Heart right ventricle (tissue), 16 donors: ENCODE measurements at regions not wholly inside any gene's neighbourhood (a gene's known extent, or its start where the extent isn't known, plus 50 kb on each side); places are given as distances from the start of the nearest gene placed in this dataset.
"Not testable (repeated sequence)": the region's sequence is repeated elsewhere in the genome, so short reads cannot be mapped to it uniquely, and the experiment has no call there.

ENCODE experiments used
- ATAC-seq, 8 donors: fragments of 200-7000 bp; cut with Tn5 transposase; one replicate each; pipeline ENCODE4 v1.9.1; 2020; ENCODE audit warnings: mild to moderate bottlenecking in 8 of 8, moderate library complexity in 8 of 8, moderate number of reproducible peaks in 1 of 8
- DNase-seq, 2 donors: peaks; one replicate each; pipeline ENCODE4 v3.0.0-alpha.2; 2020
- H3K27ac ChIP-seq, 10 donors: fragments of 200-600 bp; sonication (generic) in 2 of 10; one replicate each; pipeline versions ENCODE4 v1.5.0 to v1.8.0; 2020 to 2022; ENCODE audit warnings: mild to moderate bottlenecking in 3 of 10
- H3K27me3 ChIP-seq, 7 donors: fragments of 200-600 bp; one replicate each; pipeline ENCODE4 v1.8.0; 2021 to 2022; ENCODE audit warnings: mild to moderate bottlenecking in 2 of 7
- H3K36me3 ChIP-seq, 9 donors: fragments of 200-600 bp; sonication (generic) in 1 of 9; one replicate each; pipeline versions ENCODE4 v1.5.0 to v1.8.0; 2020 to 2022; ENCODE audit warnings: mild to moderate bottlenecking in 2 of 9
- H3K4me1 ChIP-seq, 9 donors: fragments of 200-600 bp; sonication (generic) in 1 of 9; one replicate each; pipeline versions ENCODE4 v1.5.0 to v1.8.0; 2020 to 2022; ENCODE audit warnings: mild to moderate bottlenecking in 4 of 9
- H3K4me3 ChIP-seq, 10 donors: fragments of 200-600 bp; sonication (generic) in 2 of 10; one replicate each; pipeline versions ENCODE4 v1.5.0 to v1.8.0; 2020 to 2022; ENCODE audit warnings: mild to moderate bottlenecking in 7 of 10, moderate library complexity in 2 of 10
- H3K9me3 ChIP-seq, 11 donors: fragments of 200-600 bp in 10 of 11; sonication (generic) in 2 of 11; one replicate each; pipeline versions ENCODE4 v1.5.0 to v1.8.0; 2013 to 2022; ENCODE audit warnings: mild to moderate bottlenecking in 2 of 11, control low read depth in 1 of 11, moderate library complexity in 1 of 11
- CTCF ChIP-seq, 9 donors: fragments of 200-600 bp; sonication (generic) in 2 of 9; IDR thresholded peaks; one replicate each; pipeline versions ENCODE4 v1.5.0 to v1.8.0; 2021 to 2022; ENCODE audit warnings: antibody characterized with exemption in 9 of 9, mild to moderate bottlenecking in 5 of 9, moderate library complexity in 1 of 9
- WGBS, 2 donors: extraction: QIAGEN DNeasy Blood & Tissue Kit; methylation state at CpG; one replicate each; pipeline ENCODE4 v1.1.7; 2013; ENCODE audit warnings: inconsistent platforms in 1 of 2; 5-methylcytosine and 5-hydroxymethylcytosine counted together
- intact Hi-C, 10 donors: fragments of 100-400 bp; cut with DNase I; formaldehyde crosslinking; loops; one replicate each; pipeline versions ENCODE4 v1.11.1 to v1.14.2; 2022
- donor health status: Arrhythmogenic right ventricular cardiomyopathy.
- donor health status: ischemic (EF 13 %, LVEDD 7.1; RV severe dilation, severe dysfunction).
- donor health status: healthy with polysubstance abuse.
- donor health status: DM: no; HTN: yes; CAD: no.
- donor health status: DM: no; HTN: no; CAD: no.
- donor health status: ischemic (EF 25% LVEDD 6.9; RV normal size, moderate dysfunction).
- donor health status: ischemic (EF 25% LVEDD 5.7; RV mildly dilated, moderate dysfunction).
- donor health status: healthy.
- donor health status: DM: yes; HTN: yes; CAD: no.
- donor health status: Ischemic cardiomyopathy.
- donor health status: ischemic (EF 35%, LVEDD 5.7; RV mildly dilated, moderate dysfunction).
- donor health status: nonischemic (EF 11% LVEDD 7.7; RV severe dilation, severe dysfunction).
- donor health status: DM: yes; HTN: yes; CAD: no.
- donor health status: PGD.
- donor health status: ischemic (EF 29% LVEDD 5.4; RV normal size, mild dysfunction).
- donor health status: nonischemic (EF 23%, LVEDD 6.1; RV moderate dilation, normal function).

GRCh38 chr17:20735796-20736195 lies 156.3 kb downstream of the CDRT15L2 start:
- DNase-seq = no peak
- H3K36me3 ChIP-seq = no peaks in the 10 kb centered on the region
- H3K27me3 ChIP-seq = peaks cover 0 to 28% (median 8%) of the 10 kb centered on the region in 7 donors
- H3K4me1 ChIP-seq = no peaks in the 10 kb centered on the region
- intact Hi-C loops = no loop called here
- no peak overlapping the region for H3K4me3 ChIP-seq
- 90 to 94% methylated on average over 3 of the region's 3 CpGs for WGBS, 2 donors
- TF ChIP-seq CTCF (IDR thresholded peaks at IDR 0.05) = no peak
- no peaks in the 10 kb centered on the region for H3K9me3 ChIP-seq
- no peak overlapping the region for H3K27ac ChIP-seq
- ATAC-seq = no peak

- DNase-seq, H3K4me1 ChIP-seq, ATAC-seq, intact Hi-C loops, H3K36me3 ChIP-seq, H3K9me3 ChIP-seq, H3K27ac ChIP-seq, H3K4me3 ChIP-seq: not testable (repeated sequence)
- H3K27me3 ChIP-seq = peaks cover 0 to 28% (median 12%) of the 10 kb centered on the region in 7 donors
- 80 to 86% methylated on average over 7 of the region's 7 CpGs for WGBS, 2 donors
Measured at GRCh38 chr17:20737636-20738035, 158.1 kb downstream of the CDRT15L2 start.

GRCh38 chr17:20771104-20771503 lies 191.6 kb downstream of the CDRT15L2 start:
- no peak for TF ChIP-seq CTCF (IDR thresholded peaks at IDR 0.05)
- no peaks in the 10 kb centered on the region for H3K27me3 ChIP-seq
- no peaks in the 10 kb centered on the region for H3K36me3 ChIP-seq
- intact Hi-C loops = no loop called here
- ATAC-seq (no peak), DNase-seq (no peak)
- no peak overlapping the region for H3K27ac ChIP-seq
- H3K4me1 ChIP-seq = no peaks in the 10 kb centered on the region
- no peak overlapping the region for H3K4me3 ChIP-seq
- H3K9me3 ChIP-seq = no peaks in the 10 kb centered on the region
- 88 to 91% methylated on average over 8 of the region's 8 CpGs for WGBS, 2 donors

GRCh38 chr17:20774472-20775135 lies 195.1 kb downstream of the CDRT15L2 start:
- Histone ChIP-seq H3K36me3 (no peaks in the 10 kb centered on the region), H3K27me3 (peaks cover 0 to 7% (median 0%) of the 10 kb centered on the region in 7 donors), H3K4me3 (no peak overlapping the region), H3K4me1 (no peaks in the 10 kb centered on the region), H3K9me3 (peaks cover 0 to 3% (median 0%) of the 10 kb centered on the region in 11 donors), H3K27ac (no peak overlapping the region)
- DNase-seq (no peak), ATAC-seq (no peak)
- TF ChIP-seq CTCF (IDR thresholded peaks at IDR 0.05) = no peak
- intact Hi-C loops = no loop called here
- 74 to 75% methylated on average over 4 of the region's 4 CpGs for WGBS, 2 donors

- intact Hi-C loops = no loop called here
- Histone ChIP-seq H3K27me3 (peaks cover 0 to 9% (median 0%) of the 10 kb centered on the region in 7 donors), H3K4me1 (no peaks in the 10 kb centered on the region), H3K4me3 (no peak overlapping the region), H3K9me3 (peaks cover 0 to 3% (median 0%) of the 10 kb centered on the region in 11 donors), H3K36me3 (no peaks in the 10 kb centered on the region), H3K27ac (no peak overlapping the region)
- DNase-seq (no peak), ATAC-seq (no peak)
- WGBS, 2 donors = 91 to 92% methylated on average over 19 of the region's 19 CpGs
- no peak for TF ChIP-seq CTCF (IDR thresholded peaks at IDR 0.05)
Measured at GRCh38 chr17:20775331-20775730, 195.8 kb downstream of the CDRT15L2 start.
